T-cell (primary cell): ENCODE measurements at regions not wholly inside any gene's neighbourhood (a gene's known extent, or its start where the extent isn't known, plus 50 kb on each side); places are given as distances from the start of the nearest gene placed in this dataset.

Experiments
- ATAC-seq, 4 experiments: fragments of 200-7000 bp in 3 of 4; fragments of 150-1000 bp in 1 of 4; cut with Tn5 transposase; replicated peaks in 1 of 4; 1 replicate in 3 of 4; 2 replicates in 1 of 4; pipeline ENCODE4 v1.10.0; 2021; ENCODE audit warnings: moderate library complexity in 3 of 4, mild to moderate bottlenecking in 2 of 4, moderate number of reproducible peaks in 1 of 4
- CTCF ChIA-PET, 2 donors: fragments of 300-600 bp; sonication (Branson Sonifier 250); formaldehyde crosslinking; loops; one replicate each; lab custom pipeline; 2022; ENCODE audit warnings: antibody characterized with exemption in 2 of 2; lab: Charles Lee
- POLR2A ChIA-PET, 2 donors: fragments of 300-600 bp; sonication (Branson Sonifier 250); formaldehyde crosslinking; loops; one replicate each; lab custom pipeline; 2022; ENCODE audit warnings: antibody characterized with exemption in 2 of 2; lab: Charles Lee
- DNase-seq, 35 experiments: peaks; one replicate each; pipeline versions ENCODE4 v3.0.0 to v3.0.0-alpha.2; 2013 to 2023
- H3K27ac ChIP-seq: one replicate; pipeline ENCODE4 v1.5.1; 2013; ENCODE audit warnings: low read length
- H3K27me3 ChIP-seq, 2 experiments: replicated peaks in 1 of 2; 1 replicate in 1 of 2; 2 replicates in 1 of 2; pipeline versions ENCODE4 v1.6.1 to v1.7.0; 2013; ENCODE audit warnings: low read length in 1 of 2, mixed read lengths in 1 of 2; ENCODE audit not compliant: control insufficient read depth in 2 of 2, insufficient read depth in 2 of 2; ENCODE audit errors: extremely low read depth in 1 of 2
- H3K36me3 ChIP-seq, 2 donors: 1 replicate in 1 of 2; 2 replicates in 1 of 2; pipeline versions ENCODE4 v1.6.1 to v1.7.0; 2013; ENCODE audit warnings: low read length in 1 of 2; ENCODE audit not compliant: control insufficient read depth in 2 of 2, insufficient read depth in 1 of 2; ENCODE audit errors: extremely low read depth in 1 of 2
- H3K4me1 ChIP-seq, 2 experiments: 1 replicate in 1 of 2; 2 replicates in 1 of 2; pipeline versions ENCODE4 v1.6.1 to v1.7.0; 2013; ENCODE audit warnings: low read length in 2 of 2, mixed read lengths in 1 of 2; ENCODE audit not compliant: insufficient read depth in 2 of 2, control insufficient read depth in 1 of 2; ENCODE audit errors: extremely low read depth in 1 of 2
- H3K4me3 ChIP-seq, 2 donors: 1 replicate in 1 of 2; 2 replicates in 1 of 2; pipeline versions ENCODE4 v1.5.1 to v1.7.0; 2013; ENCODE audit warnings: mild to moderate bottlenecking in 2 of 2, low read length in 1 of 2, moderate library complexity in 1 of 2; ENCODE audit not compliant: control insufficient read depth in 1 of 2; ENCODE audit errors: extremely low read depth in 1 of 2
- H3K9me3 ChIP-seq: 2 replicates; pipeline ENCODE4 v1.7.0; 2013
- H3K27ac Mint-ChIP-seq, 2 donors: one replicate each; pipeline ENCODE4 v1.8.0; 2020 to 2021; ENCODE audit warnings: mild to moderate bottlenecking in 2 of 2, mixed read lengths in 2 of 2
- H3K27me3 Mint-ChIP-seq, 2 donors: one replicate each; pipeline ENCODE4 v1.8.0; 2021 to 2022; ENCODE audit warnings: mixed read lengths in 2 of 2
- H3K36me3 Mint-ChIP-seq: one replicate; pipeline ENCODE4 v1.8.0; 2021; ENCODE audit warnings: mixed read lengths
- H3K4me1 Mint-ChIP-seq, 3 donors: one replicate each; pipeline ENCODE4 v1.8.0; 2020 to 2022; ENCODE audit warnings: mixed read lengths in 3 of 3, mild to moderate bottlenecking in 1 of 3
- H3K4me3 Mint-ChIP-seq, 3 donors: one replicate each; pipeline ENCODE4 v1.8.0; 2020 to 2022; ENCODE audit warnings: mild to moderate bottlenecking in 3 of 3, mixed read lengths in 3 of 3, moderate library complexity in 3 of 3
- H3K9me3 Mint-ChIP-seq, 3 donors: one replicate each; pipeline ENCODE4 v1.8.0; 2020 to 2022; ENCODE audit warnings: mixed read lengths in 3 of 3
- whole genome bisulfite sequencing: methylation state at CpG from one replicate; pipeline ENCODE4 v1.1.5; 2013; ENCODE audit warnings: missing lambda C conversion rate; ENCODE audit not compliant: insufficient coverage; 5-methylcytosine and 5-hydroxymethylcytosine counted together

GRCh38 chr2:65634304-65634703 lies 201.9 kb upstream of the SPRED2 start:
- Histone ChIP-seq H3K36me3 (no peaks in the 10 kb centered on the region), H3K27me3 (peaks cover 0 to 8% of the 10 kb centered on the region in 2 experiments), H3K27ac (no peak overlapping the region), H3K4me3 (no peak overlapping the region), H3K9me3 (no peaks in the 10 kb centered on the region), H3K4me1 (no peaks in the 10 kb centered on the region)
- H3K27ac Mint-ChIP-seq: no peak overlapping the region
- H3K36me3 Mint-ChIP-seq: no peaks in the 10 kb centered on the region
- ATAC-seq (no peak), DNase-seq (no peak)
- H3K4me3 Mint-ChIP-seq: no peak overlapping the region
- CTCF ChIA-PET: no interaction called here
- H3K4me1 Mint-ChIP-seq: no peaks in the 10 kb centered on the region
- H3K9me3 Mint-ChIP-seq: no peaks in the 10 kb centered on the region
- POLR2A ChIA-PET: no interaction called here
- 50% methylated on average over 2 of the region's 4 CpGs for WGBS
- H3K27me3 Mint-ChIP-seq: peaks cover 9 to 14% of the 10 kb centered on the region in 2 donors

- no peaks in the 10 kb centered on the region for H3K36me3 ChIP-seq
- H3K27ac ChIP-seq: no peak overlapping the region
- H3K4me1 ChIP-seq: no peaks in the 10 kb centered on the region
- WGBS: 60% methylated on average over 1 of the region's 3 CpGs
- ChIA-PET POLR2A (no interaction called here), CTCF (no interaction called here)
- Mint-ChIP-seq H3K4me1 (no peaks in the 10 kb centered on the region), H3K4me3 (no peak overlapping the region), H3K27me3 (peaks cover 5 to 9% of the 10 kb centered on the region in 2 donors), H3K27ac (no peak overlapping the region), H3K36me3 (no peaks in the 10 kb centered on the region), H3K9me3 (no peaks in the 10 kb centered on the region)
- H3K4me3 ChIP-seq: no peak overlapping the region
- peaks cover 0 to 7% of the 10 kb centered on the region in 2 experiments for H3K27me3 ChIP-seq
- ATAC-seq: no peak
- no peaks in the 10 kb centered on the region for H3K9me3 ChIP-seq
- DNase-seq: no peak
Measured at GRCh38 chr2:65630643-65631042, 198.2 kb upstream of the SPRED2 start.

GRCh38 chr2:65628156-65628555 lies 195.8 kb upstream of the SPRED2 start:
- H3K36me3 Mint-ChIP-seq: no peaks in the 10 kb centered on the region
- ATAC-seq: no peak
- H3K9me3 Mint-ChIP-seq: no peaks in the 10 kb centered on the region
- H3K4me3 Mint-ChIP-seq: no peak overlapping the region
- Histone ChIP-seq H3K4me3 (no peak overlapping the region), H3K9me3 (no peaks in the 10 kb centered on the region), H3K27ac (no peak overlapping the region), H3K4me1 (peaks cover 0 to 3% of the 10 kb centered on the region in 2 experiments), H3K27me3 (peaks cover 0 to 13% of the 10 kb centered on the region in 2 experiments), H3K36me3 (no peaks in the 10 kb centered on the region)
- WGBS: 100% methylated on average over 1 of the region's 2 CpGs
- peaks cover 2 to 16% of the 10 kb centered on the region in 2 donors for H3K27me3 Mint-ChIP-seq
- ChIA-PET POLR2A (no interaction called here), CTCF (no interaction called here)
- peaks cover 1% of the 10 kb centered on the region in 3 donors for H3K4me1 Mint-ChIP-seq
- H3K27ac Mint-ChIP-seq: no peak overlapping the region
- DNase-seq: no peak

GRCh38 chr2:65626831-65627230 lies 194.4 kb upstream of the SPRED2 start:
- ATAC-seq: no peak
- DNase-seq: no peak
- H3K4me1 ChIP-seq: peaks cover 0 to 3% of the 10 kb centered on the region in 2 experiments
- no peak overlapping the region for H3K4me3 ChIP-seq
- H3K36me3 ChIP-seq: no peaks in the 10 kb centered on the region
- no peak overlapping the region for H3K27ac ChIP-seq
- ChIA-PET POLR2A (no interaction called here), CTCF (interaction anchor here in 1 of 2 donors (0.6 kb wide), 1 partner anchor 316 kb away, joined by 5 read pairs; no protein-coding TSS in a partner anchor)
- no peaks in the 10 kb centered on the region for H3K9me3 ChIP-seq
- Mint-ChIP-seq H3K4me3 (no peak overlapping the region), H3K27ac (no peak overlapping the region), H3K36me3 (no peaks in the 10 kb centered on the region), H3K9me3 (no peaks in the 10 kb centered on the region), H3K4me1 (peaks cover 3 to 10% (median 6%) of the 10 kb centered on the region in 3 donors), H3K27me3 (peaks cover 14 to 27% of the 10 kb centered on the region in 2 donors)
- H3K27me3 ChIP-seq: peaks cover 0 to 16% of the 10 kb centered on the region in 2 experiments

- POLR2A ChIA-PET: no interaction called here
- DNase-seq (no peak), ATAC-seq (no peak)
- Histone ChIP-seq H3K4me1 (peaks cover 0 to 3% of the 10 kb centered on the region in 2 experiments), H3K27ac (no peak overlapping the region), H3K9me3 (no peaks in the 10 kb centered on the region), H3K27me3 (peaks cover 0 to 20% of the 10 kb centered on the region in 2 experiments), H3K4me3 (no peak overlapping the region), H3K36me3 (no peaks in the 10 kb centered on the region)
- H3K4me1 Mint-ChIP-seq: peaks cover 3 to 10% (median 6%) of the 10 kb centered on the region in 3 donors
- CTCF ChIA-PET: no interaction called here
- peaks cover 23 to 31% of the 10 kb centered on the region in 2 donors for H3K27me3 Mint-ChIP-seq
- H3K9me3 Mint-ChIP-seq: no peaks in the 10 kb centered on the region
- no peak overlapping the region for H3K27ac Mint-ChIP-seq
- H3K4me3 Mint-ChIP-seq: no peak overlapping the region
- no peaks in the 10 kb centered on the region for H3K36me3 Mint-ChIP-seq
Measured at GRCh38 chr2:65625982-65626381, 193.6 kb upstream of the SPRED2 start.

GRCh38 chr2:65622951-65623535 lies 190.6 kb upstream of the SPRED2 start:
- Mint-ChIP-seq H3K4me1 (peaks cover 3 to 10% (median 6%) of the 10 kb centered on the region in 3 donors), H3K4me3 (no peak overlapping the region), H3K27me3 (peaks cover 28 to 43% of the 10 kb centered on the region in 2 donors), H3K27ac (no peak overlapping the region), H3K9me3 (no peaks in the 10 kb centered on the region), H3K36me3 (no peaks in the 10 kb centered on the region)
- CTCF ChIA-PET: no interaction called here
- no peak overlapping the region for H3K27ac ChIP-seq
- 44% methylated on average over 2 of the region's 4 CpGs for WGBS
- no peak for DNase-seq
- peaks cover 0 to 21% of the 10 kb centered on the region in 2 experiments for H3K27me3 ChIP-seq
- H3K4me3 ChIP-seq: no peak overlapping the region
- H3K9me3 ChIP-seq: no peaks in the 10 kb centered on the region
- POLR2A ChIA-PET: no interaction called here
- peaks cover 0 to 3% of the 10 kb centered on the region in 2 experiments for H3K4me1 ChIP-seq
- no peak for ATAC-seq
- H3K36me3 ChIP-seq: no peaks in the 10 kb centered on the region
